Large intestine (tissue), 3 donors: ENCODE measurements at regions not wholly inside any gene's neighbourhood (a gene's known extent, or its start where the extent isn't known, plus 50 kb on each side); places are given as distances from the start of the nearest gene placed in this dataset.

Source experiments
- DNase-seq, 2 donors: peaks; one replicate each; pipeline versions ENCODE4 v3.0.0 to v3.0.0-alpha.2; 2013
- H3K27ac ChIP-seq: one replicate; pipeline ENCODE4 v1.5.1; 2013; ENCODE audit warnings: low read length
- H3K27me3 ChIP-seq: 2 replicates; pipeline ENCODE4 v1.6.1; 2013; ENCODE audit warnings: low read length; ENCODE audit not compliant: control insufficient read depth, insufficient read depth
- H3K36me3 ChIP-seq: 2 replicates; pipeline ENCODE4 v1.6.1; 2013; ENCODE audit warnings: low read length; ENCODE audit not compliant: control insufficient read depth, insufficient read depth
- H3K4me1 ChIP-seq: one replicate; pipeline ENCODE4 v1.6.1; 2013; ENCODE audit warnings: low read length; ENCODE audit not compliant: control insufficient read depth, insufficient read depth
- H3K4me3 ChIP-seq: one replicate; pipeline ENCODE4 v1.5.1; 2013; ENCODE audit warnings: low read length
- H3K9me3 ChIP-seq: one replicate; pipeline ENCODE4 v1.6.1; 2013; ENCODE audit warnings: mild to moderate bottlenecking, low read depth, low read length, moderate library complexity; ENCODE audit not compliant: control insufficient read depth
- WGBS: methylation state at CpG from one replicate; pipeline ENCODE4 v1.1.5; 2013; ENCODE audit warnings: low lambda C conversion rate; ENCODE audit not compliant: insufficient coverage; 5-methylcytosine and 5-hydroxymethylcytosine counted together

DNA sequence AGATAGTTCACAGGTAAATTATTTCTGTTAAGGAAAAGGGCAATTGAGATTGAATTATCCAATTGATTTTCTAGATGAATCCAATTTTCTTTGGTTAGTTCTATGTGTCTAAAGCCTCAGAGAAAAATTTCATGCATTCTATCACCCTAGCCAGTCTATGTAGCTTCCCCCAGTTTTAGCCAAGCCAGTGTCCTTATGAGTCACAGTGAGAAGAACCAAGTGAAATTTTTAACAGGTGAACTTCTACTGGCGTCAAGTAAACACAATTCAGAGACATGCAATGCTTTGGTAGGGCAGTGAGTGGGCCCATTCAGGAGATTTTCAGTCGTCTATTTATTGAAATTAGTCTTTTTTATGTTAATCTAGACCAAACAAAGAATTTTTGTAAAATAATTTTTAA is 1077.4 kb upstream of the ARRDC3 start:
- DNase-seq = no peak
- Histone ChIP-seq H3K27ac (no peak overlapping the region), H3K36me3 (no peaks in the 10 kb centered on the region), H3K27me3 (no peaks in the 10 kb centered on the region), H3K9me3 (no peaks in the 10 kb centered on the region), H3K4me1 (no peaks in the 10 kb centered on the region), H3K4me3 (no peak overlapping the region)
- 79% methylated on average over 2 of the region's 2 CpGs for WGBS

DNA sequence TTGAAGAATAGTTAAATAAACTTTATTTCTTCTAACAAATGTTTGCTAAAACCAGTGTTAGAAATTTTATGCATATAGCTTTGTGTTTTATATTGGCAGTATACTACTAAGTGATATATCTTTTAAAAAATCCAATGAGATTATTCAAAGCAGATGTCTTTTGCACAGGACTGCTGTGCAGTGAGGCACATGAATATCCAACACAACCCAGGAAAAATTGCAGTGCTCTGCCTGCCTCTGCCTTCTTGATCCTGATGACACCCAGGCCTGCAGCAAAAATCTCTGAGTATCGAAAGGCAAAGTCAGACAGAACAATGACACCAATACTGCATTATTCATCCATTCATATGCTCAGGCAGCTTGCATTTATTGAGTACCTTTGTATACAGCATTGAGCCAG is 1076.5 kb upstream of the ARRDC3 start:
- DNase-seq = no peak
- no peak overlapping the region for H3K4me3 ChIP-seq
- H3K9me3 ChIP-seq = no peaks in the 10 kb centered on the region
- H3K4me1 ChIP-seq = no peaks in the 10 kb centered on the region
- H3K27ac ChIP-seq = no peak overlapping the region
- H3K27me3 ChIP-seq = no peaks in the 10 kb centered on the region
- whole genome bisulfite sequencing = no CpG with 5 or more reads among the region's 1 CpG
- no peaks in the 10 kb centered on the region for H3K36me3 ChIP-seq

- Histone ChIP-seq H3K9me3 (no peaks in the 10 kb centered on the region), H3K27me3 (no peaks in the 10 kb centered on the region), H3K27ac (no peak overlapping the region), H3K4me3 (no peak overlapping the region), H3K4me1 (no peaks in the 10 kb centered on the region), H3K36me3 (no peaks in the 10 kb centered on the region)
- WGBS = 77% methylated on average over 3 of the region's 3 CpGs
- DNase-seq = no peak
Observed at GRCh38 chr5:92455011-92455410, 1071.9 kb upstream of the ARRDC3 start.

- WGBS = 100% methylated on average over 1 of the region's 2 CpGs
Observed at GRCh38 chr5:92444888-92445287, 1061.8 kb upstream of the ARRDC3 start.

DNA sequence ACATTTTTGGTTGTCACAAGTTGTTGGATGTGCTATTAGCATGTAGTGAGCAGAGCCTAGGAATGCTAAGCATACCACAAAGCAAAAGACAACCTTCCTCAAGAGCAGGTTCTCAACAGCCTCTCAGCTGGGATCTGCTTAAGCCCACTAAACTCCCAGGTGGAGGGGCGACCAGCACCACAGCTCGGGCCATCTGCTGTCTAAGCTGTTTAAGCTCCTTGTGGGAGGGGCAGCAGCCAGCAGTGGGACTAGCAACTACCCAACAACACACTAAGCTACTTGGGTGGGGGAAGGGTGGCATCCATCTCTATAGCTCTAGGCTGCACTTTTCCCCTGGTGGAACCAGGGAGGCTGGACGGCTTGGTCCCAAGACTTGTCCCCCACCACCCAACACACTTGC is 1052.7 kb upstream of the ARRDC3 start:
- peaks cover 4% of the 10 kb centered on the region for H3K9me3 ChIP-seq
- H3K27ac ChIP-seq = no peak overlapping the region
- H3K36me3 ChIP-seq = no peaks in the 10 kb centered on the region
- H3K27me3 ChIP-seq = no peaks in the 10 kb centered on the region
- H3K4me3 ChIP-seq = no peak overlapping the region
- DNase-seq = no peak
- WGBS = no CpG with 5 or more reads among the region's 3 CpGs
- H3K4me1 ChIP-seq = no peaks in the 10 kb centered on the region

More at GRCh38 chr5:92444888-92445287, 1061.8 kb upstream of the ARRDC3 start:
- no peaks in the 10 kb centered on the region for H3K36me3 ChIP-seq
- H3K4me1 ChIP-seq = no peaks in the 10 kb centered on the region
- H3K9me3 ChIP-seq = no peaks in the 10 kb centered on the region
- H3K27me3 ChIP-seq = no peaks in the 10 kb centered on the region
- DNase-seq = no peak
- no peak overlapping the region for H3K4me3 ChIP-seq
- H3K27ac ChIP-seq = no peak overlapping the region

- H3K27me3 ChIP-seq = no peaks in the 10 kb centered on the region
- DNase-seq = no peak
- H3K27ac ChIP-seq = no peak overlapping the region
- 74% methylated on average over 2 of the region's 3 CpGs for WGBS
- no peaks in the 10 kb centered on the region for H3K9me3 ChIP-seq
- H3K4me1 ChIP-seq = no peaks in the 10 kb centered on the region
- H3K4me3 ChIP-seq = no peak overlapping the region
- no peaks in the 10 kb centered on the region for H3K36me3 ChIP-seq
Observed at GRCh38 chr5:92429646-92430045, 1046.5 kb upstream of the ARRDC3 start.

DNA sequence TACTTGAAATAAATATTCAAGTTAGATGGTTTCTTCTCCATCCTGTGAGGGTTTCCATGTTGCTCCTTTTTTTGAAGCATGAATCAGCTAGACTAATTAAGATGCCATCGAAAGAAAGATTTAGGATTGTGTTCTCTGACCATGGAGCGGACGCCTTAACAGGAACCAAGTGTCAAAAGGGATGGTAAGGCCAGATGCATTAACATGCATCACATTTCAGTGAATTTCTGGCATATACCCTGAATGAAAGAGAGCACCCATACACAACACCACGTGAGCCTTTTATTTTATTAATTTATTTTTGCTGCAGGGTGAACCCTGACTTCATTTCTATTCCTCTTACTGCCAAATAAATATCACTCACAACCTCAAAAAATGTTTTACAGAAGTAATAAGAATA is 1045.3 kb upstream of the ARRDC3 start:
- 40% methylated on average over 1 of the region's 4 CpGs for WGBS
- no peaks in the 10 kb centered on the region for H3K9me3 ChIP-seq
- DNase-seq = no peak
- H3K27me3 ChIP-seq = no peaks in the 10 kb centered on the region
- no peak overlapping the region for H3K4me3 ChIP-seq
- no peaks in the 10 kb centered on the region for H3K4me1 ChIP-seq
- H3K36me3 ChIP-seq = no peaks in the 10 kb centered on the region
- H3K27ac ChIP-seq = no peak overlapping the region

- no peaks in the 10 kb centered on the region for H3K9me3 ChIP-seq
- H3K4me3 ChIP-seq = no peak overlapping the region
- no CpG with 5 or more reads among the region's 1 CpG for WGBS
- no peaks in the 10 kb centered on the region for H3K4me1 ChIP-seq
- no peaks in the 10 kb centered on the region for H3K36me3 ChIP-seq
- DNase-seq = no peak
- no peaks in the 10 kb centered on the region for H3K27me3 ChIP-seq
- no peak overlapping the region for H3K27ac ChIP-seq
Observed at GRCh38 chr5:92424785-92425426, 1041.8 kb upstream of the ARRDC3 start.

DNA sequence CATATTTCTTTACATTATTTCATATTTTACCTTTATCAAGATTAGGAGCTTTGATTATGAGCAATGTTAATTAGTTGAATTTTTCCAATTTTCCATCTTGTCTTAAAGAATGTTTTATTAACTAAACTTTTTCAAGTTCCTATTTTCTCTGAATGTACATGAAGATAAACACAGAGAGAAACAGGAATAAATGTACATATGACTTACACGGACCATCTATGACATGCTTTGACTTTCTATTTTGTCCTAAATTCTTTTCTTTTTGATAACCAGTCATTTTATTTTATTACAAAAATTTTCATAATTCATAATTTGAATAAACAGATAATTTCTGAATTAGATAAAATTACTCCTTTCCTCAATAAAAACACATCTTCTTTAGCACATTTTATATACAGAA is 1038.8 kb upstream of the ARRDC3 start:
- no peak overlapping the region for H3K4me3 ChIP-seq
- DNase-seq = no peak
- H3K27me3 ChIP-seq = no peaks in the 10 kb centered on the region
- WGBS = 100% methylated on average over 1 of the region's 1 CpG
- H3K36me3 ChIP-seq = no peaks in the 10 kb centered on the region
- H3K4me1 ChIP-seq = no peaks in the 10 kb centered on the region
- no peaks in the 10 kb centered on the region for H3K9me3 ChIP-seq
- H3K27ac ChIP-seq = no peak overlapping the region

DNA sequence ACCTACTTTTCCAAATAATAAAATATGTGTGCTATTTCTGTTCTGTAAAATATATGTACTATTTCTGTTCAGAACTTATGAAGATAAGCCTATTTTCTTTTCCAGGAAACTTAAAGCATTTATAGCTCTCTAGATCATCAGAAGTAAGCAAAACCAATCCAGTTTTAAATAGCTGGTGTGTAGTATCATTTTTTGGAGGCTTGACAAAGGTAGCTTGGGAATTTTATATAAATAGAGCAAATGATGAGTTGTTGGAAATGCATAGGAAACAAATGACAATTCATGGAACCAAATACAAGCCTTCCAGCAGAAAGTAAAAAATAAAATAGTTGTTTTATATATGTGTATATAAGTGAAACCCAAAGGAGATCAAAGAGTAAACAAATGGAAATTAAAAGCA is 1038.1 kb upstream of the ARRDC3 start:
- Histone ChIP-seq H3K27me3 (no peaks in the 10 kb centered on the region), H3K9me3 (no peaks in the 10 kb centered on the region), H3K36me3 (no peaks in the 10 kb centered on the region), H3K4me1 (no peaks in the 10 kb centered on the region), H3K4me3 (no peak overlapping the region), H3K27ac (no peak overlapping the region)
- DNase-seq = no peak

DNA sequence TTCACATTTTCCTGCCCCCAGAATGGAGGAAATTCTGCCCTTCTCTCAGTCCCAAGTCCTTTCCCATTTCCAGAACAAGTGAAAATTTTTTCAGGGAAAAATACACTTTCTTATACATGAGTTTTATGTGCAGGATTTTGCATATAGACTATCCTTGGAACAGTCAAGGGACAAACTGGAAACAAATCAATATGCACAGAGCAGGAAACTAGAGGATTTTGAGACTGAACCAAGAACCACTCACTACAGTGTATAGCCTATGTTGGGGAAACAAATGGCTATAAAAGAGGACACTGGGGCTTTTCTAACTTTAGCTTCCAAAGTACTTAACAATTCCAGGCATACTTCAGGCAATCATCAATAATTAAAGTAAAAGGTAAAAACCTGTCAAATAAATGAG is 1036.1 kb upstream of the ARRDC3 start:
- no peaks in the 10 kb centered on the region for H3K9me3 ChIP-seq
- H3K4me3 ChIP-seq = no peak overlapping the region
- DNase-seq = no peak
- no peaks in the 10 kb centered on the region for H3K36me3 ChIP-seq
- no peak overlapping the region for H3K27ac ChIP-seq
- no peaks in the 10 kb centered on the region for H3K27me3 ChIP-seq
- H3K4me1 ChIP-seq = no peaks in the 10 kb centered on the region
